Right ventricle myocardium superior (tissue), 1 donor: ENCODE measurements at regions not wholly inside any gene's neighbourhood (a gene's known extent, or its start where the extent isn't known, plus 50 kb on each side); places are given as distances from the start of the nearest gene placed in this dataset.
"Not testable (repeated sequence)": the region's sequence is repeated elsewhere in the genome, so short reads cannot be mapped to it uniquely, and the experiment has no call there.

Experiments used
- ATAC-seq: fragments of 200-7000 bp; cut with Tn5 transposase; one replicate; pipeline ENCODE4 v1.9.1; 2020; ENCODE audit warnings: mild to moderate bottlenecking; ENCODE audit not compliant: poor library complexity
- DNase-seq: peaks from one replicate; pipeline ENCODE4 v3.0.0-alpha.2; 2020
- intact Hi-C: fragments of 100-400 bp; cut with DNase I; formaldehyde crosslinking; loops from one replicate; pipeline ENCODE4 v1.11.2; 2022
- donor health status: DM: no; HTN: yes; CAD: no; lungs with severe emphysema.

DNA sequence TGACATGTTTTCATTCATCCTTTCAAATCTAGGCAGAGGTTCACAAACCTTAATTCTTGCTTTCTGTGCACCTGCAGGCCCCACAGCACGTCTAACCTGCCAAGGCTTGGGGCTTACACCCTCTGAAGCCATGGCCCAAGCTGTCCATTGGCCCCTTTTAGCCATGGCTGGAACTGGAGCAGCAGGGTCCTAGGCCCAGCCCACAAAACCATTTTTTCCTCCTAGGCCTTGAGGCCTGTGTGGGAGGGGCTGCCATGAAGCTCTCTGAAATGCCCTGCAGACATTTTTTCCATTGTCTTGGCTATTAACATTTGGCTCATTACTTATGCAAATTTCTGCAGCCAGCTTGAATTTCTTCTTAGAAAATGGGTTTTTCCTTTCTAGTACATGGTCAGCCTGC lies 547.5 kb downstream of the KCNH5 start:
- DNase-seq (no peak), ATAC-seq (no peak)
- intact Hi-C loops: no loop called here

- ATAC-seq (no peak), DNase-seq (no peak)
- intact Hi-C loops: no loop called here
These were observed 544.1 kb downstream of the KCNH5 start for GRCh38 chr14:62501021-62501750.

GRCh38 chr14:62505045-62505444 lies 540.2 kb downstream of the KCNH5 start:
- DNase-seq (no peak), ATAC-seq (no peak)
- intact Hi-C loops: no loop called here

GRCh38 chr14:62521309-62521708 lies 523.9 kb downstream of the KCNH5 start:
- DNase-seq, intact Hi-C loops, ATAC-seq: not testable (repeated sequence)

DNA sequence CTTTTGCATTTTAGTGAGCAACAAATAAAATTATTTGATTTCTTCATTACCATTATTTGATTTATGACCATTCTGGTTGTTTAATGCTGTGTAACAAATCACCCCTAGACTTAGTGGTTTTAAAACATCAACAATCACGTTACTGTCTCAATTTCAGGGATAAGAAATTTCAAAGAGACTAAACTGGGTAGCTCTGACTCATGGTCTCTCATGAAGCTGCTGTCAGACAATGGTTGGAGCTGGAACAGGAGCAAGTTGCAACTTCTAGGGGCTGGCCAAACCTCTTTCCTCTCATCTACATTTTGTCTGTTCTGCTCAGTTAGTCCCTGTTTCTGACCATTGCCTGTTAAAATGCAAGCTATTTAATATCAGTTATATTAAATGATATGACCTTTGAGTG lies 517.0 kb downstream of the KCNH5 start:
- ATAC-seq (no peak), DNase-seq (no peak)
- intact Hi-C loops: no loop called here

- DNase-seq: no peak
- intact Hi-C loops: no loop called here
- ATAC-seq: no peak
These were observed 513.1 kb downstream of the KCNH5 start for GRCh38 chr14:62532181-62532580.

DNA sequence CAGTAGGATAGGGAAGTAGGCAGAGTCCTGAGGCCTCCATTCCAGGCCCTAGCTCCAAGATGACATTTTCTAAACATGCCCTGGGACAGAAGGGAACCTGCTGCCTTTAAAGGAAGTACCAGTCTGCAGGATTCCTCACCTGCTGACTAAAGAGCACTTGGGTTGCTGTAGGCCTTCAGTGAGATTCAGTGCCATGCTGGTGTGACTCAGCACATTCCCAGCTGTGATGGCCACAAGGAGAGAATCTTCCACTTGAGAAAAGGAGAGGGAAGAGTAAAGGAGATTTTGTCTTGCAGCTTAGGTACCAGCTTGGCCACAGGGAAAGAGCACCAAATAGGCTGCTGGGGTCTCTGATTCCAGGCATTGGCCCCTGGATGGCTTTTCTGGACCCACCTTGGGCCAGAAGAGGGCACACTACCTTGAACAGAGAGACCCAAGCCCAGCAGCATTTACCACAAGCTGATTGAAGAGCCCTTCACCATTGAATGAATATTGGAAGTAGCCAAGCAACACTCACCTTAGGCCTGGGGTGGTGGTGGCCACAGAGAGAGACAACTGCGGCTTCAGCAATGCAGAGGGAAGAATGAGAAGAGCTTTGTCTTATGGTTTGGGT lies 498.3 kb downstream of the KCNH5 start:
- intact Hi-C loops: no loop called here
- DNase-seq (no peak), ATAC-seq (no peak)

DNA sequence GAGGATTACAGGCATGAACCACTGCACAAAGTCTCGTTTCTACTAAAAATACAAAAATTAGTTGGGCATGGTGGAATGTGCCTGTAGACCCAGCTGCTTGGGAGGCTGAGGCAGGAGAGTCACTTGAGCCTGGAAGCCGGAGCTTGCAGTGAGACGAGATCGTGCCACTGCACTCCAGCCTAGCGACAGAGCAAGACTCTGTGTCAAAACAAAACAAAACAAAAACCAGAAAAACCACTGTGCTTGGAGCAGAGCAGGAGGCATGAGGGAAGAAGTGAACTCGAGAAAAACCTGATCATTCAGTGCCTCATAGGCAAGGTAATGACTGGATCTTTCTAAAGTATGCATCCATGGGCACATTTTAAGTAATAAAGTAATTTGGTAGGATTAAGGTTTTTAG lies 487.8 kb downstream of the KCNH5 start:
- intact Hi-C loops: no loop called here

DNA sequence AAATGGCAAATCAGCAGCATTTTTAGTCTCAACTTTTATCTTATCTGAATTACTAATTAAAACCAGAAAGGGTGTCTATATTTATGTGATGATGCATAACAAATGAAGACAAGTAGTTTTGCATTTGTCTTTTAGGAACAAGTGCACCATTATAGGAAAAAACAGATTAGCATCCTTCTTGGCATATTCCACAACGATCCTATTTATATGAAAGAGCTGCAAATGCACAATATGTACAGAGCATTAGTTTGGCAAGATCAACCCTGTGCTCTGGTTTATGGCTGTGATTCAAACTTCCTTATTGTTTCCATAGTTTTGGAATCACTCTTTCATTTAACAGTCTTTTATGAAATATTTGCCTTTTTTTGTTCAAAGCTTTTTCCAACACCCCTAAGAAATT lies 486.8 kb downstream of the KCNH5 start:
- ATAC-seq (no peak), DNase-seq (no peak)
- intact Hi-C loops: no loop called here

More for the DNA sequence above, 487.8 kb downstream of the KCNH5 start:
- ATAC-seq (no peak), DNase-seq (no peak)

DNA sequence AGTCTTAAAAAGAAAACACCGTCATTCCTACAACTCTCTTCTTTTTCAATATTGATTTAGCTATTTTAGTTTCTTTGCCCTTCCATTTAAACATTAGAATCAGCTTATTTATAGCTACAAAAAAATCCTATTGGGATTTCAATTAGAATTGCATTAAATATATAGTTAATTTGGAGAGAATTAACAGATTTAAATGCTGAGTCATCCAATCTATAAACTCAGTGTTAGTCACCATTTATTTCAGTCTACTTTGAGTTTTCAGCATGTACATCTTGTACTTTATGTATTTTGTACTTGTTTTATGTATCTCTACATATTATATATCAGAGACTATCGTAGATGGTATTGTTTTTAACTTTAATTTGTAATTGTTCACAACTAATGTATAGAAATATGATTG lies 460.0 kb downstream of the KCNH5 start:
- intact Hi-C loops: no loop called here
- DNase-seq (no peak), ATAC-seq (no peak)

DNA sequence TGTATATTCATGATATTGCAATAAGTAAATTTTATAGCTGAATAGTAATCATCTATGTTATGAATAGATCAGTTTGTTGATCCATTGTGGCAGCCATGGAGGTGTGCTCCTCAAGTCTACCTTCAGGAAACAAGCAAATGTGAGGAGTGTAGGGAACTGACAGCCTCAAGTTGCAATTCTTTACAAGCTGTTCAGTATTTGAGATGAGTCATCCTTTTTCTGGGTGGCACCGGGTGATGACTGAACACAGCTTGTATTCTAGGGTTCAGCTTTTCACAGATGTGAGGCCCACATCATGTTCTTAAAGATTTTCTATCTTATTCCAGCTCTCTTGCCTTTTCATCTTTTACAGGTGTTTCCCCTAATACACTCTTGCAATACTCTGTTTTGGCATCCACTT lies 452.4 kb downstream of the KCNH5 start:
- intact Hi-C loops: no loop called here
- no peak for DNase-seq
- no peak for ATAC-seq

- DNase-seq (no peak), ATAC-seq (no peak)
- intact Hi-C loops: no loop called here
These were observed 448.1 kb downstream of the KCNH5 start for GRCh38 chr14:62597143-62597542.

DNA sequence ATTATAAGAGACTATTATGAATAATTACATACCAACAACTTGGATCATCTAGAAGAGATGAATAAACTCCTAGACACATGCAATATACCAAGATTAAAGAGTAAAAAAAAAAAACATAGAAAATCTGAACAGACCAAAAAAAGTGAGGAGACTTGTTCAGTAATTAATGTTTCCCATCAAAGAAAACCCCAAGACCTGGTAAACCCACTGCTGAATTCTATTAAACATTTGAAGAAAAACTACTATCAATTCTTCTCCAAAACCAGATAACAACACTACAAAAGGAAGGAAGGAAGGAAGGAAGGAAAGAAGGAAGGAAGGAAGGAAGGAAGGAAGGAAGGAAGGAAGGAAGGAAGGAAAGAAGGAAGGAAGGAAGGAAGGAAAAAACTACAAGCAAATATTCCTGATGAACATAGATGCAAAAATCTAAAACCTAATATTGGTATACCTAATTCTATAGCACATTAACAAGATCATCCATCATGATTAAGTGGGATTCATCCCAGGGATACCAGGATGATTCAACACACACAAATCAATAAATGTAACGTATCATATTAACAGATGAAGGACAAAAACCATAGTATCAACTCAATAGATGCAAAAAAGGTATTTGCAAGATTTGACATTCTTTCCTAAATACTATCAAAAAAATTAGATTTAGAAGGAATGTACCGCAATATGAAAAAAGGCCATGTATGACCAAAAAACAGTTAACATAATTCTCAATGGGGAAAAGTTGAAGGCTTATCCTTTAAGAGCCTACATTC lies 445.5 kb downstream of the KCNH5 start:
- ATAC-seq (no peak), DNase-seq (no peak)
- intact Hi-C loops: no loop called here

GRCh38 chr14:62602712-62603111 lies 442.5 kb downstream of the KCNH5 start:
- DNase-seq: no peak
- intact Hi-C loops: no loop called here
- ATAC-seq: no peak

- DNase-seq (no peak), ATAC-seq (no peak)
- intact Hi-C loops: no loop called here
These were observed 440.7 kb downstream of the KCNH5 start for GRCh38 chr14:62604524-62604923.

- intact Hi-C loops: no loop called here
- no peak for DNase-seq
- ATAC-seq: no peak
These were observed 431.1 kb downstream of the KCNH5 start for GRCh38 chr14:62614122-62614521.

GRCh38 chr14:62616668-62617067 lies 428.6 kb downstream of the KCNH5 start:
- DNase-seq: no peak
- intact Hi-C loops: no loop called here
- no peak for ATAC-seq

DNA sequence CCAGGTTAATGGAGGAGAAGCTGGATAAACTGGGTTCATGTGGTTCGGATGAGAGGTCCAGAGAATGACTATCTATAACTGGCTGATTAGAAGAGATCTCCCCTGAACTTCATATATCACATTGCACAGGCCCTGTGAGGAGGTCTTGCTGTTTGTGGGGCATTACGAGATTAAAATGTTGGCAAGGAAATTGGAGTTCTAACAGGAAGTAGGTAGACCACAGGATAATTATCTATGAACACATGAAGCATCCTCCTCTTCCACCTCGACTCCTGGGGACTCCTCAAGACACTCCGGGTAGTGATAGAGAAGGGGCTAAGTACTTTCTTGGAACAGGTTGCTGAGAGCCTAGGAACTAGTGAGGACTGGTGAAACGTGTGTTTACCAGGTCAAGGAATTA lies 418.8 kb downstream of the KCNH5 start:
- intact Hi-C loops: no loop called here
- no peak for ATAC-seq
- no peak for DNase-seq

DNA sequence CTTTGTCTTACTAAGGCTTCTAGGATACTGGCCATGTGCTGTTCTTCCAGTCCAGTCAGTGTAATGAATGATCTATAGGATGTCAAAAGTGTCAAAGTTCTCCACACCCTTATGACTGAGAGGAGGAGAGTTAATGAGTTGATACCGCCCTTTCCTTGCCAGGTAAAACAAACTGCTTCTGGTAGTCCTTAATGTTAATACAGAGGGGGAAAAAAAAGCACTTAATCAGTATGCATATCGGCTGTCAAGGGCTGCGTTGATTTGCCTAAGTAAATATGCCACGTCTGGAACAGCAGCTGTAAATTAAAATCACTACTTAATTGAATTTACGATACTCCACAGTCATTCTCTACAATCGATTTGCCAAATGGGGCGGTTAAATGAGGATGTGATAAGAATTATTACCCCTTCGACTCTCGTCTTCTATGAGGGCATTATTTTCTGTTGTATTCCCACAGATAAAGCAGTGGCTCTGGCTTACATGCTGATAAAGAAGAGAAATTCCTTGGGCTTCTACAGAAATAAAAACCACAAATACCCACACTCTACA lies 416.0 kb downstream of the KCNH5 start:
- intact Hi-C loops: no loop called here
- no peak for ATAC-seq
- DNase-seq: no peak

GRCh38 chr14:62631176-62631575 lies 414.1 kb downstream of the KCNH5 start:
- no peak for ATAC-seq
- intact Hi-C loops: no loop called here
- no peak for DNase-seq
